ENCODE measurements at regions not wholly inside any gene's neighbourhood (a gene's known extent, or its start where the extent isn't known, plus 50 kb on each side); places are given as distances from the start of the nearest gene placed in this dataset.

DNA sequence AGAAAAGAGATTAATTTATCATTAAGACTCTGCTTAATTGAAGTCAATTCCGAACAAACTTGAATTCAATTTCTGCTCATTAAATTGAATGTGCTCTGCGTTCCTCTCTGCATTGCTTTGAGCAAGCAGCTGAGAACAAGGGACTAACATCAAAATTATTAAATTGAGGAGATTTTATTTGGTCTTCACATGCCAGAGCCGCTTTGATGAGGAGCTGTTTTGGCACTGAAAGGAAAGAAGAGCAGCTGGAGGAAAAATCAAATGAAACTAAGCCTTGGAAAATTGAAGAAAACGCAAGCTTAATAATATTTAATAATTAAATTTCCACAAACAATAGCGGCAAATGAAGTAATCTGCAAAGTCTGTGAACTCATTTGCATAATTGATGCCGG, 222.0 kb upstream of the PKN2 start:
- H3K27ac ChIP-seq = no peak overlapping the region
- ATAC-seq = no peak
- no peak for TF ChIP-seq CTCF (IDR thresholded peaks at IDR 0.05)

DNA sequence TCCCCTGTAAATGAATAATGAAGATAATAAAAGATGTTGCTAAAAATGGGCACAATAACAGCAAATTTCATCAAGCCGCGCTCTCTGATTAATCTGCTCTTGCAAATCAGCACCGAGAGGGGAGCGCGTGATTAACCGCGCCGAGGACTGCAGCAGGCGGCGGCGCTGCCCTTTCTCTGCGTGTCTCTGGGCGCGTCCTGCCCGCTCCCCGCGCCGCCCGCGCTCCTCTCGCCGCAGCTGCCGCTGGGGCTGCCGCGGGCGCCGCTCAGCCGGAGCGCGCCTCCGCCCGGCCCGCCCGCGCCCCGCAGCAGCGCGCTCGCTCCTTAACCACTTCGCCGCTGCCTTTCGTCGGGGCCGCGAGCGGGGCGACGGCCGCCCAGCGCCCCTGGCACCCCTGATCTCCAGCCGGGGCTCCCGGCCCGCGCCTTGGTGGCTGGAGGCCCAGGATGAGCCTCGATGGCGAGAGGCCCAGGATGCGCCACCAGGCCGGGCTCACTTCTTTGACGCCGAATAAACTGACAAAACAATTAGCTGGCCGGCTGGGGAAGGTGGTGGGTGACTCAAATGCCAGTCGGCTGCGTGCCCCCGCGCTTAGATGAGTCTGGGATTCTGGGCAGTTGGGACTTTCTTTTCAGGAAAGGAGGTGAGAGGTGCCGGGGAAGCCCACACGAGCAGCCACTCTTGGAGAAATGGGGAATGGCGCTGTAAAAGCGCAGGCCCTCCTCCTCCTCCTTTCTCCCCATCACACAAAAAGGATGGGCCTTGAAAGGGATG, 221.4 kb upstream of the PKN2 start:
- ATAC-seq = peak in 3 of 4 donors; percentile 42 to 54 (median 49)
- H3K27ac ChIP-seq = no peak overlapping the region
- intact Hi-C loops (cut with DNase I) = no loop called here

More for the DNA sequence above, 222.0 kb upstream of the PKN2 start:
- peaks cover 4 to 27% (median 4%) of the 10 kb centered on the region in 3 donors for H3K27me3 ChIP-seq (ENCODE audit: insufficient read depth in 3 of 3, low read length in 2 of 3)
- H3K4me3 ChIP-seq = peak overlapping the region; percentile 51
- WGBS, 3 donors = 12 to 18% (median 18%) methylated on average over 6 of the region's 6 CpGs
- H3K9me3 ChIP-seq = no peaks in the 10 kb centered on the region
- DNase-seq = no peak
- H3K36me3 ChIP-seq (ENCODE audit: insufficient read depth in 1 of 2, low read depth in 1 of 2) = no peaks in the 10 kb centered on the region
- no peaks in the 10 kb centered on the region for H3K4me1 ChIP-seq
- intact Hi-C loops (cut with DNase I) = no loop called here

GRCh38 chr1:88463401-88463985, 220.6 kb upstream of the PKN2 start:
- no peak for DNase-seq
- no peak for TF ChIP-seq CTCF (IDR thresholded peaks at IDR 0.05)
- Histone ChIP-seq H3K36me3 (ENCODE audit: insufficient read depth in 1 of 2, low read depth in 1 of 2) (no peaks in the 10 kb centered on the region), H3K27me3 (ENCODE audit: insufficient read depth in 3 of 3, low read length in 2 of 3) (peaks cover 3 to 27% (median 4%) of the 10 kb centered on the region in 3 donors), H3K9me3 (no peaks in the 10 kb centered on the region), H3K4me3 (no peak overlapping the region), H3K27ac (no peak overlapping the region), H3K4me1 (no peaks in the 10 kb centered on the region)
- 53 to 71% (median 55%) methylated on average over 7 of the region's 7 CpGs for WGBS, 3 donors
- intact Hi-C loops (cut with DNase I) = no loop called here
- no peak for ATAC-seq

More for the DNA sequence above, 221.4 kb upstream of the PKN2 start:
- DNase-seq = peak in 1 of 2 donors; percentile 18
- peaks cover 4 to 27% (median 4%) of the 10 kb centered on the region in 3 donors for H3K27me3 ChIP-seq (ENCODE audit: insufficient read depth in 3 of 3, low read length in 2 of 3)
- no peaks in the 10 kb centered on the region for H3K9me3 ChIP-seq
- H3K36me3 ChIP-seq (ENCODE audit: insufficient read depth in 1 of 2, low read depth in 1 of 2) = no peaks in the 10 kb centered on the region
- TF ChIP-seq CTCF (IDR thresholded peaks at IDR 0.05) = no peak
- H3K4me1 ChIP-seq = no peaks in the 10 kb centered on the region
- WGBS, 3 donors = 2 to 3% (median 2%) methylated on average over 55 to 69 of the region's 69 CpGs
- peak overlapping the region; percentile 51 for H3K4me3 ChIP-seq

- DNase-seq = no peak
- no peak for TF ChIP-seq CTCF (IDR thresholded peaks at IDR 0.05)
- intact Hi-C loops (cut with DNase I) = no loop called here
- no peaks in the 10 kb centered on the region for H3K4me1 ChIP-seq
- no peak overlapping the region for H3K27ac ChIP-seq
- WGBS, 3 donors = 81 to 83% (median 83%) methylated on average over 4 of the region's 4 CpGs
- no peaks in the 10 kb centered on the region for H3K36me3 ChIP-seq (ENCODE audit: insufficient read depth in 1 of 2, low read depth in 1 of 2)
- no peaks in the 10 kb centered on the region for H3K9me3 ChIP-seq
- no peak for ATAC-seq
- no peak overlapping the region for H3K4me3 ChIP-seq
- peaks cover 0 to 13% (median 3%) of the 10 kb centered on the region in 3 donors for H3K27me3 ChIP-seq (ENCODE audit: insufficient read depth in 3 of 3, low read length in 2 of 3)
Observed at GRCh38 chr1:88466011-88466410, 218.1 kb upstream of the PKN2 start.
